ENCODE measurements at regions not wholly inside any gene's neighbourhood (a gene's known extent, or its start where the extent isn't known, plus 50 kb on each side); places are given as distances from the start of the nearest gene placed in this dataset.

DNA sequence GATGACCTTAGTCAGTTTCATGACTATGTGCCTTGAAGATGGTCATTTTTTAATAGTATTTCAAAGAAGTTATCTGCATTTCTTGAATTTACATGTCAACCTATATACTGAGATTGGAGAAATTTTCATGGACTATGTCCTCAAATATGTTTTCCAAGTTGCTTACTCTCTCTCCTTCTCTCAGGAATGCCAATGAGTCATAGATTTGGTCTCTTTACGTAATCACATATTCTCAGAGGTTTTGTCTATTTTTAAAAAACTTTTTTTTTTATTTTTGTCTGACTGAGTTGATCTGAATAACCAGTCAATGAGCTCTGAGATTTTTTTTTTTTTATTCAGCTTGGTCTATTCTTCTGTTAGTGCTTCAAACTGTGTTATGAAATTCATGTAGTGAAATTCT, 374.7 kb upstream of the GRIN3A start:
- TF ChIP-seq, protein P1, sequence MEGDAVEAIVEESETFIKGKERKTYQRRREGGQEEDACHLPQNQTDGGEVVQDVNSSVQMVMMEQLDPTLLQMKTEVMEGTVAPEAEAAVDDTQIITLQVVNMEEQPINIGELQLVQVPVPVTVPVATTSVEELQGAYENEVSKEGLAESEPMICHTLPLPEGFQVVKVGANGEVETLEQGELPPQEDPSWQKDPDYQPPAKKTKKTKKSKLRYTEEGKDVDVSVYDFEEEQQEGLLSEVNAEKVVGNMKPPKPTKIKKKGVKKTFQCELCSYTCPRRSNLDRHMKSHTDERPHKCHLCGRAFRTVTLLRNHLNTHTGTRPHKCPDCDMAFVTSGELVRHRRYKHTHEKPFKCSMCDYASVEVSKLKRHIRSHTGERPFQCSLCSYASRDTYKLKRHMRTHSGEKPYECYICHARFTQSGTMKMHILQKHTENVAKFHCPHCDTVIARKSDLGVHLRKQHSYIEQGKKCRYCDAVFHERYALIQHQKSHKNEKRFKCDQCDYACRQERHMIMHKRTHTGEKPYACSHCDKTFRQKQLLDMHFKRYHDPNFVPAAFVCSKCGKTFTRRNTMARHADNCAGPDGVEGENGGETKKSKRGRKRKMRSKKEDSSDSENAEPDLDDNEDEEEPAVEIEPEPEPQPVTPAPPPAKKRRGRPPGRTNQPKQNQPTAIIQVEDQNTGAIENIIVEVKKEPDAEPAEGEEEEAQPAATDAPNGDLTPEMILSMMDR (conservative IDR thresholded peaks at IDR 0.05): no peak
- no peak for TF ChIP-seq EZH2 (IDR thresholded peaks at IDR 0.05; ENCODE audit: low read depth)
